Tibial nerve (tissue), 4 donors: ENCODE measurements at regions not wholly inside any gene's neighbourhood (a gene's known extent, or its start where the extent isn't known, plus 50 kb on each side); places are given as distances from the start of the nearest gene placed in this dataset.

Experiments used
- DNase-seq, 2 donors: peaks; one replicate each; pipeline ENCODE4 v3.0.0-alpha.2; 2019; ENCODE audit warnings: low spot score in 2 of 2
- H3K27ac ChIP-seq, 4 donors: fragments of 200-600 bp; sonication (generic) in 3 of 4; one replicate each; pipeline ENCODE4 v1.5.1; 2017 to 2019; ENCODE audit warnings: mild to moderate bottlenecking in 1 of 4
- H3K27me3 ChIP-seq, 2 donors: fragments of 200-600 bp; sonication (generic) in 1 of 2; one replicate each; pipeline versions ENCODE4 v1.5.1 to v1.6.0; 2017 to 2019
- H3K36me3 ChIP-seq, 3 donors: fragments of 200-600 bp; sonication (generic); one replicate each; pipeline ENCODE4 v1.5.1; 2018 to 2019
- H3K4me1 ChIP-seq, 4 donors: fragments of 200-600 bp; sonication (generic) in 3 of 4; one replicate each; pipeline ENCODE4 v1.5.1; 2017 to 2019
- H3K4me3 ChIP-seq, 4 donors: fragments of 200-600 bp; sonication (generic) in 3 of 4; one replicate each; pipeline ENCODE4 v1.5.1; 2017 to 2019; ENCODE audit warnings: mild to moderate bottlenecking in 1 of 4, moderate library complexity in 1 of 4
- H3K9me3 ChIP-seq, 4 donors: fragments of 200-600 bp; sonication (generic) in 3 of 4; one replicate each; pipeline ENCODE4 v1.5.1; 2017 to 2019
- CTCF ChIP-seq, 5 experiments: fragments of 200-600 bp in 3 of 5; fragments of 450-650 bp in 2 of 5; sonication (generic) in 3 of 5; IDR thresholded peaks; one replicate each; pipeline ENCODE4 v1.5.1; 2016 to 2019; ENCODE audit warnings: antibody characterized with exemption in 5 of 5, mild to moderate bottlenecking in 3 of 5, moderate library complexity in 2 of 5
- EP300 ChIP-seq, 2 donors: sonication (generic); formaldehyde crosslinking; IDR thresholded peaks; one replicate each; pipeline ENCODE4 v1.6.1; 2017; ENCODE audit warnings: antibody characterized with exemption in 2 of 2, mild to moderate bottlenecking in 1 of 2
- POLR2A ChIP-seq, 2 donors: fragments of 450-650 bp; IDR thresholded peaks; one replicate each; pipeline ENCODE4 v1.6.1; 2017; ENCODE audit warnings: antibody characterized with exemption in 2 of 2, mild to moderate bottlenecking in 2 of 2, moderate library complexity in 2 of 2
- WGBS, 2 donors: methylation state at CpG; one replicate each; pipeline ENCODE4 v1.1.5; 2018; 5-methylcytosine and 5-hydroxymethylcytosine counted together

DNA sequence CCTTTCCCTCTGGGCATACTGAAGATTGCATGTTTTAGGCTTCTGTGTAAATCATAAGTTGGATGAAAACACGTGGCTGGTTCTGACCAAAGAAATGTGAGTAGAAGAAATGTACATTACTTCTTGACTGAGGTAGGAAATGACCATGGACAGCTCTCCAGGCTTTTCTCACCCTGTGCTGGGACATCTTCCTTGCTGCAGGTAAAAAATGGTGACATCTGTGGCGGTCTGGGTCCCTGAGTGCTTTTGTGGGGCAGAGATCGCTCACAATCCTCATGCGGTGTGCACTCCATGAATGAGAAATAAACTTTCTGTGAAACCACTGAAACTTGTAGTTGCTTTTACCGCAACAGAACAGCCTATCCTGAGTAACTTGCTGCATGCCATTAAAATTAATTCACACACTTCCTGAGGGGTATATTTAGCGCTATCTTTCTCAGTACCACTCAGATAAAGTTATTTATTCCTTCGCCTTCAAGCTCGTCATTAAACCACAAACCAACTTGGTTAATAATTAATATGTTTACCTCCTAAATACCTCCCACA, 730.4 kb downstream of the EFNA5 start:
- TF ChIP-seq CTCF (IDR thresholded peaks at IDR 0.05), result no peak
- no peak for TF ChIP-seq POLR2A (IDR thresholded peaks at IDR 0.05)
- no peak for TF ChIP-seq EP300 (IDR thresholded peaks at IDR 0.05)
- H3K36me3 ChIP-seq, result no peaks in the 10 kb centered on the region
- no peak overlapping the region for H3K27ac ChIP-seq
- no peak for DNase-seq
- H3K9me3 ChIP-seq, result no peaks in the 10 kb centered on the region
- 91 to 92% methylated on average over 8 of the region's 8 CpGs for WGBS, 2 donors
- no peaks in the 10 kb centered on the region for H3K4me1 ChIP-seq
- no peaks in the 10 kb centered on the region for H3K27me3 ChIP-seq
- no peak overlapping the region for H3K4me3 ChIP-seq

GRCh38 chr5:106923409-106923808, 747.3 kb downstream of the EFNA5 start:
- H3K27ac ChIP-seq, result no peak overlapping the region
- DNase-seq, result no peak
- no peak for TF ChIP-seq POLR2A (IDR thresholded peaks at IDR 0.05)
- no peak for TF ChIP-seq CTCF (IDR thresholded peaks at IDR 0.05)
- TF ChIP-seq EP300 (IDR thresholded peaks at IDR 0.05), result no peak
- H3K4me3 ChIP-seq, result no peak overlapping the region
- no peaks in the 10 kb centered on the region for H3K27me3 ChIP-seq
- no peaks in the 10 kb centered on the region for H3K4me1 ChIP-seq
- no peaks in the 10 kb centered on the region for H3K36me3 ChIP-seq
- WGBS, 2 donors, result 97% methylated on average over 1 of the region's 1 CpG
- H3K9me3 ChIP-seq, result no peaks in the 10 kb centered on the region

- WGBS, 2 donors, result 76 to 83% methylated on average over 5 of the region's 5 CpGs
- Histone ChIP-seq H3K27me3 (no peaks in the 10 kb centered on the region), H3K4me1 (no peaks in the 10 kb centered on the region), H3K4me3 (no peak overlapping the region), H3K9me3 (no peaks in the 10 kb centered on the region), H3K36me3 (no peaks in the 10 kb centered on the region), H3K27ac (no peak overlapping the region)
- no peak for DNase-seq
- TF ChIP-seq CTCF (IDR thresholded peaks at IDR 0.05) (no peak), EP300 (IDR thresholded peaks at IDR 0.05) (no peak), POLR2A (IDR thresholded peaks at IDR 0.05) (no peak)
Measured at GRCh38 chr5:106921567-106921966, 749.2 kb downstream of the EFNA5 start.

DNA sequence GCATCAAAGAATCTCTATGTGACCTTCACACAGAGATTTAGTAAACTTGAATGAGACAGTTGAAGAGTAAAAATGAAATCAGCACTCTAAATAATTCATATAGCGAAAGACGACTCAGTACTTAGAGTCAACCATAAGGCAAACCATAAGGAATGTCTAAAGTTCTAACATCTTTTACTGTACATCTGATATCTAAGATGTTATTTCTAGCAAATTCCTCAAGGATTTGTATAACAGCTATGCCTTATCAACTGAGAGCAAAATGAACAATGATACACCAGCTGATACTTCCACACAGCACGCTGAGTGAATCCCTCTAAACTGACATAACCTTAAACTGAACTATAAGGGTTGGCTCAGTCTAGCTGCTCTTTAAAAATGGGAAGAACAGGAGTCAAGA, 760.3 kb downstream of the EFNA5 start:
- no peaks in the 10 kb centered on the region for H3K27me3 ChIP-seq
- TF ChIP-seq CTCF (IDR thresholded peaks at IDR 0.05), result no peak
- TF ChIP-seq EP300 (IDR thresholded peaks at IDR 0.05), result no peak
- TF ChIP-seq POLR2A (IDR thresholded peaks at IDR 0.05), result no peak
- H3K4me1 ChIP-seq, result no peaks in the 10 kb centered on the region
- 85 to 91% methylated on average over 3 of the region's 3 CpGs for WGBS, 2 donors
- H3K9me3 ChIP-seq, result no peaks in the 10 kb centered on the region
- H3K4me3 ChIP-seq, result no peak overlapping the region
- H3K27ac ChIP-seq, result no peak overlapping the region
- no peak for DNase-seq
- H3K36me3 ChIP-seq, result no peaks in the 10 kb centered on the region

- no peak for DNase-seq
- Histone ChIP-seq H3K9me3 (no peaks in the 10 kb centered on the region), H3K4me3 (no peak overlapping the region), H3K4me1 (no peaks in the 10 kb centered on the region), H3K27ac (no peak overlapping the region), H3K27me3 (no peaks in the 10 kb centered on the region), H3K36me3 (no peaks in the 10 kb centered on the region)
- WGBS, 2 donors, result 62 to 69% methylated on average over 1 of the region's 1 CpG
- TF ChIP-seq CTCF (IDR thresholded peaks at IDR 0.05) (no peak), EP300 (IDR thresholded peaks at IDR 0.05) (no peak), POLR2A (IDR thresholded peaks at IDR 0.05) (no peak)
Measured at GRCh38 chr5:106909716-106910115, 761.0 kb downstream of the EFNA5 start.
